Loucy (cell line): ENCODE measurements at regions not wholly inside any gene's neighbourhood (a gene's known extent, or its start where the extent isn't known, plus 50 kb on each side); places are given as distances from the start of the nearest gene placed in this dataset.

ENCODE experiments used
- CTCF ChIP-seq: fragments of 200-600 bp; sonication (generic); conservative IDR thresholded peaks from 2 replicates; pipeline ENCODE4 v1.5.1; 2014; ENCODE audit warnings: mild to moderate bottlenecking, antibody characterized with exemption, low read length
- EZH2phosphoT487 ChIP-seq: fragments of 200-600 bp; IDR thresholded peaks from 2 replicates; pipeline ENCODE4 v1.6.1; 2018; ENCODE audit warnings: antibody characterized with exemption, mild to moderate bottlenecking, moderate library complexity, borderline replicate concordance

DNA sequence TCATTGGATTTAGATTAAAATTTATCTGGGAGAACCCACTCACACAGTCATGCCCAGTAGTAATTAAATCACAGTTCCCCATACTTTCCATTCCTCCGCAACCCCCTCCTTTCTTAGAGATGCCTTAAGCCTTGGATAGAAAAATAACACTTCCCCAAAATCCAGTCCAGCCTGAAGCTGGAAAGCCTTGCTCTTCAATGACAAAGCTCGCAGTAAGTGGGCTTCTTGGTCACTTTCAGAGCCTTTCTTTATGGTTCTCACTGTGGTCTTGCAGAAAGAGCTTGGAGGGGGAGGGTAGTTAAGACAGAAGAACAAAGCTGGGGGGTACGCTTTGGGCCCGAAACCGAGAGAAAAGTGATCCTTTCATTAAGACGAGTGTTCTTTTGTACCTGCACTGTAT is 802.1 kb upstream of the POU3F3 start:
- no peak for TF ChIP-seq CTCF
- TF ChIP-seq EZH2phosphoT487: no peak
